Endothelial cell of umbilical vein (primary cell): ENCODE measurements at regions not wholly inside any gene's neighbourhood (a gene's known extent, or its start where the extent isn't known, plus 50 kb on each side); places are given as distances from the start of the nearest gene placed in this dataset.

Experiments used
- BruUV-seq: library from RNA; stranded (reverse); fragments of 400-500 nt; replicated peaks from 2 replicates; lab custom pipeline; 2021; lab: Mats Ljungman, UMichigan
- CTCF ChIA-PET: fragments of 300-600, 350-600 bp; sonication (Branson Sonifier 250); formaldehyde crosslinking; loops from one replicate; lab custom pipeline; 2021; ENCODE audit warnings: antibody characterized with exemption, inconsistent platforms; lab: Charles Lee
- POLR2A ChIA-PET: fragments of 300-600, 350-600 bp; sonication (Branson Sonifier 250); formaldehyde crosslinking; loops from one replicate; lab custom pipeline; 2021; ENCODE audit warnings: antibody characterized with exemption, inconsistent platforms; lab: Charles Lee
- DNase-seq: peaks from one replicate; pipeline ENCODE4 v3.0.0-alpha.2; 2011; ENCODE audit warnings: low read depth, low spot score
- FAIRE-seq: peaks from 2 replicates; lab custom pipeline; 2011; peaks lifted over from hg19 to GRCh38; lab: Jason Lieb, UNC
- H2AFZ ChIP-seq: 2 replicates; pipeline ENCODE4 v1.6.0; 2012; ENCODE audit warnings: low read depth, low read length, control low read depth, inconsistent platforms
- H3K27ac ChIP-seq: 2 replicates; pipeline ENCODE4 v1.5.1; 2011; ENCODE audit warnings: low read depth, mild to moderate bottlenecking, control low read depth, low read length, moderate library complexity; ENCODE audit not compliant: insufficient read depth
- H3K27me3 ChIP-seq, 2 experiments: 2 replicates each; pipeline versions ENCODE4 v1.6.0 to v1.6.1; 2011; ENCODE audit warnings: low read length in 2 of 2, mixed read lengths in 1 of 2; ENCODE audit not compliant: control insufficient read depth in 2 of 2, insufficient read depth in 2 of 2
- H3K36me3 ChIP-seq, 2 experiments: 2 replicates in 1 of 2; 3 replicates in 1 of 2; pipeline ENCODE4 v1.5.1; 2011; ENCODE audit warnings: low read length in 2 of 2, mild to moderate bottlenecking in 1 of 2, moderate library complexity in 1 of 2; ENCODE audit not compliant: control insufficient read depth in 2 of 2, insufficient read depth in 2 of 2; ENCODE audit errors: extremely low read depth in 1 of 2
- H3K4me1 ChIP-seq: 3 replicates; pipeline ENCODE4 v1.5.1; 2011; ENCODE audit warnings: mild to moderate bottlenecking, low read length; ENCODE audit not compliant: control insufficient read depth, insufficient read depth; ENCODE audit errors: extremely low read depth
- H3K4me2 ChIP-seq: 2 replicates; pipeline ENCODE4 v1.6.1; 2011; ENCODE audit warnings: low read length, control low read depth, mixed read lengths; ENCODE audit not compliant: insufficient read depth
- H3K4me3 ChIP-seq, 3 experiments: fragments of 200-600 bp in 1 of 3; sonication (generic), shearing (Covaris generic) in 1 of 3; replicated peaks in 1 of 3; 2 replicates each; pipeline ENCODE4 v1.5.1; 2011 to 2016; ENCODE audit warnings: control low read depth in 3 of 3, low read length in 3 of 3, mild to moderate bottlenecking in 2 of 3, inconsistent platforms in 1 of 3, low read depth in 1 of 3, moderate library complexity in 1 of 3; ENCODE audit not compliant: insufficient read depth in 1 of 3
- H3K79me2 ChIP-seq: 2 replicates; pipeline ENCODE4 v1.6.0; 2012; ENCODE audit warnings: low read length, inconsistent platforms; ENCODE audit not compliant: control insufficient read depth, insufficient read depth
- H3K9ac ChIP-seq: replicated peaks from 2 replicates; pipeline ENCODE3; 2011; ENCODE audit warnings: low read length, control low read depth; ENCODE audit not compliant: insufficient read depth; ENCODE audit errors: extremely low read depth
- H3K9me1 ChIP-seq: replicated peaks from 3 replicates; pipeline ENCODE4 v1.6.0; 2011; ENCODE audit warnings: mild to moderate bottlenecking, low read length; ENCODE audit not compliant: control insufficient read depth, insufficient read depth; ENCODE audit errors: extremely low read depth
- H3K9me3 ChIP-seq: replicated peaks from 2 replicates; pipeline ENCODE4 v1.5.1; 2012; ENCODE audit warnings: low read length, inconsistent platforms; ENCODE audit not compliant: control insufficient read depth, insufficient read depth
- H4K20me1 ChIP-seq: replicated peaks from 2 replicates; pipeline ENCODE3; 2011; ENCODE audit warnings: mild to moderate bottlenecking, low read length; ENCODE audit not compliant: control insufficient read depth, insufficient read depth; ENCODE audit errors: extremely low read depth
- CTCF ChIP-seq, 2 donors: IDR thresholded peaks; 1 replicate in 1 of 2; 2 replicates in 1 of 2; pipeline ENCODE4 v1.5.1; 2011; ENCODE audit warnings: low read length in 2 of 2, mild to moderate bottlenecking in 2 of 2, moderate library complexity in 2 of 2, control low read depth in 1 of 2, inconsistent platforms in 1 of 2, low read depth in 1 of 2; ENCODE audit not compliant: insufficient read depth in 1 of 2; ENCODE audit errors: extremely low read depth in 1 of 2
- FOS ChIP-seq: IDR thresholded peaks from 2 replicates; pipeline ENCODE4 v1.6.1; 2011; ENCODE audit warnings: mild to moderate bottlenecking, low read length, moderate library complexity, borderline replicate concordance; ENCODE audit not compliant: insufficient read depth
- JUN ChIP-seq: IDR thresholded peaks from 2 replicates; pipeline ENCODE4 v1.6.1; 2011; ENCODE audit warnings: borderline replicate concordance, low read depth; ENCODE audit not compliant: insufficient read length, insufficient read depth
- MAX ChIP-seq: IDR thresholded peaks from 2 replicates; pipeline ENCODE4 v1.6.1; 2011; ENCODE audit not compliant: insufficient read depth, insufficient read length
- MYC ChIP-seq: IDR thresholded peaks from one replicate; pipeline ENCODE4 v1.6.1; 2011; ENCODE audit warnings: mild to moderate bottlenecking, low read depth, low read length
- dilution Hi-C: fragments of 300-500 bp; cut with MboI; formaldehyde crosslinking; loops from one replicate; pipeline ENCODE4 v1.15.0; 2019; ENCODE audit warnings: low sequenced_read_pairs; ENCODE audit not compliant: extremely low pct_ligation_motif_present
- intact Hi-C: fragments of 100-400 bp; cut with micrococcal nuclease; formaldehyde crosslinking; loops from one replicate; pipeline ENCODE4 v1.10.0; 2022

- Histone ChIP-seq H3K27ac (no peak overlapping the region), H3K9ac (no peak overlapping the region), H3K79me2 (no peaks in the 10 kb centered on the region), H3K4me1 (no peaks in the 10 kb centered on the region), H2AFZ (no peak overlapping the region), H3K9me1 (no peaks in the 10 kb centered on the region), H3K36me3 (no peaks in the 10 kb centered on the region), H3K4me3 (no peak overlapping the region), H3K9me3 (no peaks in the 10 kb centered on the region), H4K20me1 (no peaks in the 10 kb centered on the region), H3K27me3 (no peaks in the 10 kb centered on the region), H3K4me2 (no peak overlapping the region)
- dilution Hi-C loops (no loop called here), intact Hi-C loops (no loop called here)
- BruUV-seq, result no TSS peak
- no peak for DNase-seq
- ChIA-PET CTCF (interaction anchor here (0.9 kb wide), 1 partner anchor 15 kb away, joined by 3 read pairs; no protein-coding TSS in a partner anchor), POLR2A (no interaction called here)
- TF ChIP-seq FOS (no peak), MAX (no peak), CTCF (IDR thresholded peaks at IDR 0.05; ENCODE audit: extremely low read depth in 1 of 2, insufficient read depth in 1 of 2, low read depth in 1 of 2, low read length in 2 of 2) (no peak)
- no peak for FAIRE-seq
These were observed 425.4 kb downstream of the SLC16A7 start for GRCh38 chr12:60021235-60021634.

- no TSS peak for BruUV-seq
- Histone ChIP-seq H3K9me1 (no peaks in the 10 kb centered on the region), H3K4me1 (no peaks in the 10 kb centered on the region), H2AFZ (no peak overlapping the region), H3K9me3 (no peaks in the 10 kb centered on the region), H3K79me2 (no peaks in the 10 kb centered on the region), H3K27ac (no peak overlapping the region), H3K4me2 (no peak overlapping the region), H4K20me1 (no peaks in the 10 kb centered on the region), H3K4me3 (no peak overlapping the region), H3K36me3 (no peaks in the 10 kb centered on the region), H3K9ac (no peak overlapping the region), H3K27me3 (no peaks in the 10 kb centered on the region)
- FAIRE-seq (no peak), DNase-seq (no peak)
- ChIA-PET POLR2A (no interaction called here), CTCF (interaction anchor here (1.2 kb wide), 1 partner anchor 16 kb away, joined by 3 read pairs; no protein-coding TSS in a partner anchor)
- TF ChIP-seq JUN (no peak), MYC (no peak)
- dilution Hi-C loops (no loop called here), intact Hi-C loops (no loop called here)
These were observed 431.4 kb downstream of the SLC16A7 start for GRCh38 chr12:60027266-60027665.
